NCI-H748 (cell line): ENCODE measurements at regions not wholly inside any gene's neighbourhood (a gene's known extent, or its start where the extent isn't known, plus 50 kb on each side); places are given as distances from the start of the nearest gene placed in this dataset.
A peak's percentile ranks its signal among the peaks of the same experiment; 100 is the strongest.

Experiments
- DNase-seq: peaks from one replicate; lab custom pipeline; 2025; ENCODE audit not compliant: unreplicated experiment; lab: John Stamatoyannopoulos, UW

- DNase-seq = peak; percentile 88
Measured at GRCh38 chr12:91868054-91868453, 277.6 kb downstream of the BTG1 start.

DNA sequence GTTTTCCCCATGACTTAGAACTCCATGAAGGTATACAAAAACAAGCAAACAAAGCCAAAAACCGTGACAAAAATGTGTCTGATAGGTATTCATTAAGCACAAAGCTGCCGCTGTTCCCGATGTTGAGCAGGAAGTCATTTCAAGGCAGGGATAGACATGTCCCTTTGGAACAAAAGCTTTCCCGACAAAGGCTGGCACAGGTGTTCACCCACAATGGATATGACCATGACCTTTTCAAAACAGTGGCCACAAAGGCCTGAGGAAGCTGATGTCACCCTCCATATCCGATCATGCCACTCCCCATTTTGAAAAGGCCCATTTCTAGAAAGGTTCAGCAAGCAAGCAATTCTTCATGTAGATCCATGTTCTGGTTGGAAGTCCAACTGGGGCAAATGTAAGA lies 279.1 kb downstream of the BTG1 start:
- peak; percentile 99 for DNase-seq

DNA sequence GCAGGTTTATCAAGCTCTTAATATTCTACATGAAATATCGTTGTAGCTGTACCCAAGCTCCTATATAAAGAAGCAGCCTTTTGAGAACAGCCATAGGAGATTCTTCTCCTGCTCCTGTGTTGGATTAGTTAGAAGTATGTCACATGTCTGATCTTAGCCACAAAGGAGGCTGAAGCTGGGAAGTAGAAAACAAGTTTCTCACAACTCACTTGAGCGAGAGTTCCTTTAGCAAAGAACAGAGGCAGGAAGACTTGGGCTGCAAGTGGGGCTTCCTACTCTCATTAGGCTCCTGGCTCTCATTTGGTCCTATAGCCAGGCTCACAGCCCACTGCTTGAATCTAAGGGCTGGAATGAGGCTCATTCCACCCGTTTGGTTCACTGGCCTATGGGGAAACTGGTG lies 281.9 kb downstream of the BTG1 start:
- DNase-seq = no peak

GRCh38 chr12:91861554-91861953 lies 284.1 kb downstream of the BTG1 start:
- peak; percentile 5 for DNase-seq

- no peak for DNase-seq
Measured at GRCh38 chr12:91859347-91859746, 286.3 kb downstream of the BTG1 start.

DNA sequence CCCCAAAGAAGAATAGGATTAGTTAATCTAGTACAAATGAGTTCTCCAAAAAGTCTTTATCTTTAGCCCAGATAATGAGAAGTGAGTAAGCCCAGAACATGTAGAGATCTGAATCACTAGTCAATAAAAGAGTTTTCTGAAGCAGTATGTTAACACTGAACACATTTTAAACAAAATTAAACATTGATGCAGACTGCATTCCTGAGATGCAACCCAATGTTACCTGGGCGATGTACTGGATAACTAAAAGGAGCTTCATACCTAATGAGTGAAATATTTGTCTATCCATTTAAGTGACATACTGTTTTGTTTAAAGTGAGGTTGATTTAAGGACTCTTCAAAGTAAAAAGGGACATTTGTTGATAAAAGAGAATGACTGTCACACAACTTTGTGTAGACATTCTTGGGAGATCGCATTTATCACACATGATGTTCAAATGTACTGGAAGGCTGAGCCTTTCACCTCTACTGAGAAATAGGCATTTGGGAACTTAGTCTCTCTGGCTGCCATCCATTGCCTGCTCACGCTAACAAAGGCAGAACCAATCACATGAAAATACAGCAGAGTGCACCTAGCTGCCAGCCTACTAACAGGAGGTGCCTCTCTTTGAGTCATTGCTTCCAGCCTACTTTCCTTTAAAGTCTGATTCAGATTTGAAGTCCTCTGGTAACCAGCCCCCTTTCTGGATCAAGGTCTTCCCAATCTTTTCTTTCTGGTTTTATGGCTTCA lies 287.7 kb downstream of the BTG1 start:
- DNase-seq = no peak

DNA sequence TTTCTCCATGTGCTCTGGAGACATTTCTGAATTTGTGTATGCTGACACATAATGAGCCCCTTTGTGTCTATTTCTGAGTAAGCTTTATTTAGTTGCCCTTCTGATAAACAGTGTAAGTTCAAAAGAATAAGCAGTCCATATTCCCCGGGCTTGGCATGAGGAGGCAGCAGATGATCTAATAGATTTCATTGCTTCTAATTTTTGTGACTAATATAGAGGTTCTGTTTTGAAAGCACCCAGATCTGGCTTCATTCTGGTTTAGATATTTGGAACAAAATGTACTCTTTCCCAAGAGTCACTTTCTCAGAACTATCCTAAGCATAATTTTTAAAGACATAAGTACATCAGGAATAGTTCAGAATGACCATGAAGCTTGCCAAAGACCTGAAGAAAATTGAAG lies 290.9 kb downstream of the BTG1 start:
- no peak for DNase-seq

- DNase-seq = peak; percentile 15
Measured at GRCh38 chr12:91853350-91854127, 292.1 kb downstream of the BTG1 start.

DNA sequence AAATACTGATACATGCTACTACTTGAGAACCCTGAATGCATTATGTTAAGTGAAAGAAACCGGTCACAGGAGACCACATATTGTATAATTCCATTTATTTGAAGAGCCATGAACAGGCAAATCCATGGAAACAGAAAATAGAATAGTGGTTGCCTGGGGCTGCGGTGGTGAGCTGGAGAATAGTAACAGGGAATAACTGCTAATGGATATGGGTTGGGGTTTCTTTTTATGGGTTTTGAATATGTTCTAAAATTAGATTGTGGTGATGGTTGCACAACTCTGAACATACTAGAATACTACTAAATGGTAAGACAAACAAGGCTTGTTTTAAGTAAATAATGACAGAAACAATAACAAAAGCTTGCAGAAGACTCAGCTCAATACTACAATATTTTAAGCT lies 293.0 kb downstream of the BTG1 start:
- DNase-seq = peak; percentile 61

DNA sequence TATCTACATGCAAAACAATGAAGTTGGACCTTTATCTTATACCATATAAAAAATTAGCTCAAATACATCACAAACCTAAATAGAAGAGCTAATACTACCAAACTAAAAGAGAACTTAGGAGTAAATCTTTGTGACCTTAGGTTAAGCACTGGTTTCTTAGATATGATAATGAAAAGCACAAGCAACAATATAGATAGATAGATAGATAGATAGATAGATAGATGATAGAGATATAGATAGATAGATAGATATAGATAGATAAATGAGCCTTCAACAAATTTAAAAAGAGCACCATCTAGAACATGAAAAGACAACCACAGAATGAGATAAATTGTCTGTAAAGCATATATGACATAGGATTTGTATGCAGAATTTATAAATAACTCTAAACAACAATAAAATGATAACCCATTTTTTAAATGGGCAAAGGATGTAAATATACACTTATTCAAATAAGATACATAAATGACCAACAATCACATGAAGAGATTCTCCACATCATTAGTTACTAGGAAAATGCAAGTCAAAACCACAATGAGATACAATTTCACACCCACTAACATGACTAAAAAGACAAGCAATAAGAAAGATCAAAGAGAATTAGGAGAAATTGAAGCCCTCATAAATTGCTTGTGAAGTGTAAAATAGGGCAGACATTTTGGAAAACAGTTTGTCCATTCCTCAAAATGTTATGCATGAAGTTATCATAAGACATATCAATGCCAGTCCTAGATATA lies 293.7 kb downstream of the BTG1 start:
- DNase-seq = no peak

DNA sequence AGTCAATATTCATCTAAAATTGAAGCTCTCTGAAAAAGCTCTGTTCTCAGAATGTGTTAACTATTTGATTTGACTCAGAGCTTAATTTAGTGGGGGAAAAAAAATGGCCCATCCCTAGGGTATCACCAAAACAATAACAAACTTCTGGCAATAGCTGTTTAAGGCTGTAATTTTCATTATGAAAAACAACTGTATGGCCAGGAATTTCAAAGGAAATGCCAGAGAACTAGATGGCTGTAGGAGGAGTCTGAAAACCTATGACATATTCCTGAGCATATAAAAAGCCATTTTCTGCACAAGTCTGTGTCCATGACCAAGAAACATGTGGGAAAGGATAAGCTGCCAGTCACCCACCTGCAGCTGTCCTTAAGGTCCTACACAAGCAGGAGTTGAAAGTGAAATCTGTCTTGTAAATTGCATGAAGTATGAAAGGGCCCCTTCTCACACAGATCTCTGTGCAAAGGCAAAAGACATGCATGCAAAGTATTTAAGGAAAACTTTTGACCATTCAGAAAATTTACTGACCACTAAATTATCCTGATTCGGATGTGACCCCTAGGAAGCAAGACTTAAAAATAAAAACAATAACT lies 299.1 kb downstream of the BTG1 start:
- DNase-seq = no peak

GRCh38 chr12:91845365-91845764 lies 300.3 kb downstream of the BTG1 start:
- DNase-seq = no peak

- DNase-seq = no peak
Measured at GRCh38 chr12:91841822-91842221, 303.8 kb downstream of the BTG1 start.

GRCh38 chr12:91836696-91837095 lies 308.9 kb downstream of the BTG1 start:
- DNase-seq = no peak

- no peak for DNase-seq
Measured at GRCh38 chr12:91836264-91836663, 309.4 kb downstream of the BTG1 start.

DNA sequence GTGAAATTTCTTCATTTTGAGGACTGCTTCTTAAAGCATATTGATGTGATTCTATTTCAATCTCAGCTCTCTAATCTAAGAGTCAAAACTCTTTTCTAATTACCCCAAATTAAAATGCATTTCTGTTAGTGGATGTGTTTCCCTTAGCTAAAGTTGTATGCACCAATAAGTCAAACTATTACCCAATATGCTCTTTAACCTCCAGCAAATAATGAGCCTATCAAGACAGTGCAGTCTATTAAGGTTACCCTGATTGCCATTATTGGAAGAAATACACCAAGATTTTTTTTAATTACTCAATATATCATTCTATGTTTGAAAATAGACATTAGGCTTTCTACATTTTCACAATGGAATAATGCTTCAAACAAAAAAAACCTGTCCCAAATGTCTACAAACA lies 310.0 kb downstream of the BTG1 start:
- DNase-seq = no peak

- DNase-seq = no peak
Measured at GRCh38 chr12:91833780-91834359, 311.8 kb downstream of the BTG1 start.

DNA sequence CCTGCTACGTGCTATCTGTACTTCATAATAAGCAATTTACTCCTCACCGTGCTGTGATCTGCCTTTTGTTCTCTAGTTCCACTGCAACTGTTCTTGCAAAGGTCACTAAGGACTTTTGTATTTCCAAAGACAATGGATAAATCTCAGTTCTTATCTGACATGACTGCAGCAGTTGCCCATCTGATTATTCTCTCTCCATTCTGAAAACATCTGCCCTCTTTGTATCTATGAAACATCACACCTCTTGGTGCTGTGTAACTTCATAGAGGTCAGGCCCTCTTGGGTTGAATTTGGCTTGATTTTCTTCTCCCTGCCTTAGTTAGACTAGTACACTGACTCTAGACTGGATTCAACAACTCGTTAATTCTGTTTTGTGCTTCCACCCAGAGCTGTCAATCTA lies 319.6 kb downstream of the BTG1 start:
- DNase-seq = no peak

DNA sequence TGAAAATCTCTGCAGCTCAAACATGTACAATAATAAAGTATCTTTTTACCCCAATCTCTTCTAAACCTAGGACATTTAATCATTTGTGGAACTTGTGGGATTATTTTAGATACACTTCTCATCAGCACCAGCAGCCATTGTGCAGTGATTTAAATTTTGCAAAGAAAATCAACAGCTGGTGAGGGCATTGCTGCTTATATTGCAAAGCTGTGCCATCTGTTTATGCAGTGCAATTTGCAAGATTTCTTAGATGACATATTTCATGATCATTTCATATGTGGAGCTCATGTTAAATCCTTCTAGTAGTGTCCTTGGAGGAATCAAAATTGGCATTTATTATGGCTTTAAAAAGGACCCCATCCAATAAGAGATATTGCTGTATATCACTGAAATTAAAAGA lies 320.7 kb downstream of the BTG1 start:
- no peak for DNase-seq

GRCh38 chr12:91819132-91819447 lies 326.6 kb downstream of the BTG1 start:
- peak; percentile 60 for DNase-seq
